Fibroblast of lung (primary cell): ENCODE measurements at regions not wholly inside any gene's neighbourhood (a gene's known extent, or its start where the extent isn't known, plus 50 kb on each side); places are given as distances from the start of the nearest gene placed in this dataset.

Experiments used
- DNase-seq, 2 donors: peaks; one replicate each; pipeline versions ENCODE4 v3.0.0 to v3.0.0-alpha.2; 2010; ENCODE audit warnings: low read depth in 2 of 2
- H2AFZ ChIP-seq: 2 replicates; pipeline ENCODE4 v1.5.1; 2012; ENCODE audit warnings: low read length, control low read depth, inconsistent platforms
- H3K27ac ChIP-seq: 2 replicates; pipeline ENCODE4 v1.5.1; 2011; ENCODE audit warnings: low read length, control low read depth; ENCODE audit not compliant: insufficient read depth
- H3K27me3 ChIP-seq: 2 replicates; pipeline ENCODE4 v1.5.1; 2011; ENCODE audit warnings: mild to moderate bottlenecking, low read length; ENCODE audit not compliant: control insufficient read depth, insufficient read depth
- H3K36me3 ChIP-seq: 2 replicates; pipeline ENCODE4 v1.5.1; 2011; ENCODE audit warnings: low read length; ENCODE audit not compliant: control insufficient read depth, insufficient read depth
- H3K4me1 ChIP-seq: 2 replicates; pipeline ENCODE4 v1.5.1; 2011; ENCODE audit warnings: low read length; ENCODE audit not compliant: control insufficient read depth, insufficient read depth; ENCODE audit errors: extremely low read depth
- H3K4me2 ChIP-seq: 2 replicates; pipeline ENCODE4 v1.5.1; 2011; ENCODE audit warnings: low read length, control low read depth; ENCODE audit not compliant: insufficient read depth; ENCODE audit errors: extremely low read depth
- H3K4me3 ChIP-seq, 4 experiments: fragments of 200-600 bp in 1 of 4; sonication (generic) in 1 of 4; replicated peaks in 1 of 4; 2 replicates each; pipeline ENCODE4 v1.5.1; 2011 to 2016; ENCODE audit warnings: low read length in 4 of 4, low read depth in 3 of 4, mild to moderate bottlenecking in 3 of 4, control low read depth in 2 of 4, inconsistent platforms in 1 of 4, mixed read lengths in 1 of 4; ENCODE audit not compliant: insufficient read depth in 1 of 4; ENCODE audit errors: control extremely low read depth in 1 of 4
- H3K79me2 ChIP-seq: 2 replicates; pipeline ENCODE4 v1.5.1; 2012; ENCODE audit warnings: mild to moderate bottlenecking, low read length, inconsistent platforms; ENCODE audit not compliant: control insufficient read depth, insufficient read depth
- H3K9ac ChIP-seq: 2 replicates; pipeline ENCODE4 v1.5.1; 2011; ENCODE audit warnings: mild to moderate bottlenecking, low read length, control low read depth; ENCODE audit not compliant: insufficient read depth
- H3K9me3 ChIP-seq: 2 replicates; pipeline ENCODE4 v1.5.1; 2012; ENCODE audit warnings: low read depth, low read length; ENCODE audit not compliant: control insufficient read depth, insufficient read depth
- H4K20me1 ChIP-seq: 2 replicates; pipeline ENCODE4 v1.5.1; 2011; ENCODE audit warnings: low read length; ENCODE audit not compliant: control insufficient read depth, insufficient read depth; ENCODE audit errors: extremely low read depth
- EZH2 ChIP-seq: IDR thresholded peaks from 2 replicates; pipeline ENCODE4 v1.5.1; 2012; ENCODE audit warnings: low read length, control low read depth, mild to moderate bottlenecking; ENCODE audit errors: missing control alignments
- TF ChIP-seq, protein P1 (sequence below), 2 donors: IDR thresholded peaks in 1 of 2; conservative IDR thresholded peaks in 1 of 2; 1 replicate in 1 of 2; 2 replicates in 1 of 2; pipeline ENCODE4 v1.5.1; 2011 to 2012; ENCODE audit warnings: low read length in 2 of 2, control low read depth in 1 of 2, inconsistent platforms in 1 of 2, low read depth in 1 of 2, mild to moderate bottlenecking in 1 of 2

DNA sequence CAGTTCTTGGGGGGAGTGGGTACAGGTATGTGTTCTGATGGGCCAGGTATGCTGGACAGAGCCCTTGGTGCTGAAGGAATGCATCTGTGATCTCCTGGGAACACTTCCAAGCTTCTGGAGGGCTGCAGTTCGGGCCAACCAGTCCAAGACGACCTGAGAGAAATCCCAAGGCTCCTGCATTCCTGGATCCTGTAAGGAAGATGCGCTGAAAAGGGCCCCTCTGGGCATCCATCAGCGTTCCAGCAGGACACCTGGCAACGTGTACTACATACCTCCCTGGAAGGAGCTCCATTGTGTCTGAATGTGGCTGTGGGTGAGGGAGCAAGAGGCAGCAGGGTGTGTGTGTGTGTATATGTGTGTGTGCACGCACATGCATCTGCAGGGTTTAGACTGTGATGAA lies 144.7 kb downstream of the FAM43A start:
- TF ChIP-seq EZH2: no peak
- TF ChIP-seq, protein P1, sequence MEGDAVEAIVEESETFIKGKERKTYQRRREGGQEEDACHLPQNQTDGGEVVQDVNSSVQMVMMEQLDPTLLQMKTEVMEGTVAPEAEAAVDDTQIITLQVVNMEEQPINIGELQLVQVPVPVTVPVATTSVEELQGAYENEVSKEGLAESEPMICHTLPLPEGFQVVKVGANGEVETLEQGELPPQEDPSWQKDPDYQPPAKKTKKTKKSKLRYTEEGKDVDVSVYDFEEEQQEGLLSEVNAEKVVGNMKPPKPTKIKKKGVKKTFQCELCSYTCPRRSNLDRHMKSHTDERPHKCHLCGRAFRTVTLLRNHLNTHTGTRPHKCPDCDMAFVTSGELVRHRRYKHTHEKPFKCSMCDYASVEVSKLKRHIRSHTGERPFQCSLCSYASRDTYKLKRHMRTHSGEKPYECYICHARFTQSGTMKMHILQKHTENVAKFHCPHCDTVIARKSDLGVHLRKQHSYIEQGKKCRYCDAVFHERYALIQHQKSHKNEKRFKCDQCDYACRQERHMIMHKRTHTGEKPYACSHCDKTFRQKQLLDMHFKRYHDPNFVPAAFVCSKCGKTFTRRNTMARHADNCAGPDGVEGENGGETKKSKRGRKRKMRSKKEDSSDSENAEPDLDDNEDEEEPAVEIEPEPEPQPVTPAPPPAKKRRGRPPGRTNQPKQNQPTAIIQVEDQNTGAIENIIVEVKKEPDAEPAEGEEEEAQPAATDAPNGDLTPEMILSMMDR (conservative IDR thresholded peaks at IDR 0.05 in 1 of 2, IDR thresholded peaks at IDR 0.05 in 1 of 2; ENCODE audit: low read depth in 1 of 2, low read length in 2 of 2): no peak
- peaks cover 5% of the 10 kb centered on the region for H3K27me3 ChIP-seq
- H3K27ac ChIP-seq: no peak overlapping the region

DNA sequence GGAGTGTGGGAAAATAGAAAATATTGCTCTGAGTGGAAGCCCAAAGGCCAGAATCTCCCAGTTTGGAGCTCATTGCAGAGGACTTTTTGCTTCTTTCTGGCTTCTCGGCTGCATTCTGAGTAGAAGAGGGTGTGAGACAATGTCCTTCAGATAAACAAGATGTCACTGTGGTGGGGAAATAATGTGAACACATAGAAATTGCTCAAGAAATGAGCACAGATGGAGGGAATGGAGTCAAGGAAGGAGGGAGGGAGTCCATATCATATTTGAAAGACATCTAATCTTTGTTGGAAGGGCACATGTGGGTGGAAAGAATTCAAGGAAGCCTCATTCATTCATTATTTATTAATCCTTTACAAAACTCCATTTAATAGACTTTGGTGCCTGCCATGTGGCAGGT lies 145.3 kb downstream of the FAM43A start:
- Histone ChIP-seq H3K4me3 (no peak overlapping the region), H3K9me3 (no peaks in the 10 kb centered on the region), H4K20me1 (no peaks in the 10 kb centered on the region), H3K4me2 (no peak overlapping the region), H3K27me3 (peaks cover 5% of the 10 kb centered on the region), H3K79me2 (no peaks in the 10 kb centered on the region), H3K9ac (no peak overlapping the region), H3K36me3 (no peaks in the 10 kb centered on the region), H3K4me1 (no peaks in the 10 kb centered on the region), H3K27ac (no peak overlapping the region), H2AFZ (no peak overlapping the region)
- no peak for DNase-seq
- TF ChIP-seq EZH2: no peak
- TF ChIP-seq, protein P1 (conservative IDR thresholded peaks at IDR 0.05 in 1 of 2, IDR thresholded peaks at IDR 0.05 in 1 of 2; ENCODE audit: low read depth in 1 of 2, low read length in 2 of 2): no peak

More for the DNA sequence above, 144.7 kb downstream of the FAM43A start:
- Histone ChIP-seq H4K20me1 (no peaks in the 10 kb centered on the region), H3K4me3 (no peak overlapping the region), H2AFZ (no peak overlapping the region), H3K4me1 (no peaks in the 10 kb centered on the region), H3K36me3 (no peaks in the 10 kb centered on the region), H3K79me2 (no peaks in the 10 kb centered on the region), H3K9ac (no peak overlapping the region), H3K9me3 (no peaks in the 10 kb centered on the region), H3K4me2 (no peak overlapping the region)
- no peak for DNase-seq

DNA sequence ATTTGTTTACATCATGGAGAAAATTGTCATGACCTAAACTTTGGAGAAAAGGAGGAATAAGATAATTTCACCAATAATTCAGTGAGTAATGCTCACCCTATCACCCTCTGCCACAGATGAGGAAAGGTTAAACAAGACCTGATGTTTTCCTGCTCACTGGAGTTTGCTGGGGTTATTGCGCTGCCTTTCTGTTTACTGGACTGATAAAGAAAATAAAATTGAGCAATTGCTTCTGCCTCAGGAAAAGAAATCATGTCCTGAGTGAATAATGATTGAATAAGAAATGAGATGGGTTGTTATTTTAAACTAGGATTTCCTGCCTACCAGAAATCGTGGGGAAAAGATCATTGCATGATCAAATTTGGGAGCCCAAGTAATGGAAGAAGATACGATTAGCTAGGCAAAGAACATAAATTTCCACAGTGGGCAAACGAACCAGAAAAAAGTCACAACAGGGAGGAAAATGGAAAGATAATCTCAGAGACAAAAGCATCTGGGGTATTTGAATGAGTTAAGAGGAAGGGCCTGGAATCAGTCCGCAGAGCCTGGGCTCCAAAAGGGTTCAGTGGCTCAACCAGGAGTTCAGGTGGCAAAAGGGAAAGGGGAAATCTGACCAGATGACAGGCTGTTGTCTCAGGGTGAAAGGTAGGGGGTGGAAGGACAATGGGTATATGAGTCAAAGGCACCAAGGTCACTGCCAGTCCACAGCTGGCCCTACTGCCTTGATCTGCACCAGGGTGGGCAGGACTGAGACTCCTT lies 146.8 kb downstream of the FAM43A start:
- Histone ChIP-seq H3K79me2 (no peaks in the 10 kb centered on the region), H3K4me3 (no peak overlapping the region), H3K9ac (no peak overlapping the region), H3K27me3 (peaks cover 5% of the 10 kb centered on the region), H3K36me3 (no peaks in the 10 kb centered on the region), H3K4me1 (no peaks in the 10 kb centered on the region), H3K9me3 (no peaks in the 10 kb centered on the region), H2AFZ (no peak overlapping the region), H3K27ac (no peak overlapping the region), H3K4me2 (no peak overlapping the region), H4K20me1 (no peaks in the 10 kb centered on the region)
- no peak for DNase-seq
- no peak for TF ChIP-seq EZH2
- TF ChIP-seq, protein P1 (conservative IDR thresholded peaks at IDR 0.05 in 1 of 2, IDR thresholded peaks at IDR 0.05 in 1 of 2; ENCODE audit: low read depth in 1 of 2, low read length in 2 of 2): no peak
